HEK293T (cell line): ENCODE measurements at regions not wholly inside any gene's neighbourhood (a gene's known extent, or its start where the extent isn't known, plus 50 kb on each side); places are given as distances from the start of the nearest gene placed in this dataset.

Experiments
- CTCF ChIA-PET: fragments of 350-600 bp; formaldehyde crosslinking; extraction: SDS; loops from one replicate; lab custom pipeline; 2021; ENCODE audit warnings: antibody characterized with exemption, inconsistent platforms; lab: Yijun Ruan, JAX
- POLR2A ChIA-PET: fragments of 350-600 bp; formaldehyde crosslinking; extraction: SDS; loops from one replicate; lab custom pipeline; 2020; ENCODE audit warnings: antibody characterized with exemption, inconsistent platforms; lab: Yijun Ruan, JAX
- DNase-seq: peaks from one replicate; pipeline ENCODE4 v3.0.0; 2012; ENCODE audit warnings: mixed read lengths; ENCODE audit errors: extremely low spot score
- ARNT ChIP-seq: fragments of 450-650 bp; IDR thresholded peaks from 2 replicates; pipeline ENCODE4 v1.6.1; 2017; ENCODE audit warnings: mild to moderate bottlenecking
- BHLHE40 ChIP-seq: fragments of 450-650 bp; IDR thresholded peaks from 2 replicates; pipeline ENCODE4 v1.6.1; 2016; ENCODE audit warnings: mild to moderate bottlenecking, moderate library complexity, borderline replicate concordance
- CTBP1 ChIP-seq: fragments of 450-650 bp; IDR thresholded peaks from 2 replicates; pipeline ENCODE4 v1.6.1; 2016; ENCODE audit warnings: borderline replicate concordance
- ELF4 ChIP-seq: fragments of 450-650 bp; IDR thresholded peaks from 2 replicates; pipeline ENCODE4 v1.6.1; 2017; ENCODE audit warnings: antibody characterized with exemption
- FOXA1 ChIP-seq: fragments of 450-650 bp; IDR thresholded peaks from 2 replicates; pipeline ENCODE4 v1.6.1; 2016; ENCODE audit warnings: mild to moderate bottlenecking
- FOXK2 ChIP-seq: fragments of 450-650 bp; IDR thresholded peaks from 2 replicates; pipeline ENCODE4 v1.6.1; 2016; ENCODE audit warnings: mild to moderate bottlenecking
- FOXM1 ChIP-seq: fragments of 450-650 bp; IDR thresholded peaks from 2 replicates; pipeline ENCODE4 v1.6.1; 2017; ENCODE audit warnings: mild to moderate bottlenecking, borderline replicate concordance
- HDGF ChIP-seq: fragments of 450-650 bp; IDR thresholded peaks from 2 replicates; pipeline ENCODE4 v1.6.1; 2017; ENCODE audit warnings: antibody characterized with exemption, borderline replicate concordance
- L3MBTL2 ChIP-seq: fragments of 450-650 bp; conservative IDR thresholded peaks from 2 replicates; pipeline ENCODE4 v1.6.1; 2016; ENCODE audit warnings: mild to moderate bottlenecking
- LEF1 ChIP-seq: fragments of 450-650 bp; IDR thresholded peaks from 2 replicates; pipeline ENCODE4 v1.6.1; 2017; ENCODE audit warnings: mild to moderate bottlenecking, borderline replicate concordance
- NFRKB ChIP-seq: fragments of 450-650 bp; IDR thresholded peaks from 2 replicates; pipeline ENCODE4 v1.6.1; 2016; ENCODE audit warnings: mild to moderate bottlenecking, moderate library complexity
- SP1 ChIP-seq: fragments of 450-650 bp; IDR thresholded peaks from 2 replicates; pipeline ENCODE4 v1.6.1; 2017
- SUZ12 ChIP-seq: fragments of 450-650 bp; IDR thresholded peaks from 2 replicates; pipeline ENCODE4 v1.6.1; 2016; ENCODE audit warnings: mild to moderate bottlenecking
- TARDBP ChIP-seq: fragments of 450-650 bp; IDR thresholded peaks from 2 replicates; pipeline ENCODE4 v1.6.1; 2016
- ZNF384 ChIP-seq: fragments of 450-650 bp; IDR thresholded peaks from 2 replicates; pipeline ENCODE4 v1.6.1; 2016
- TF ChIP-seq, protein P1 (sequence below): fragments of 450-650 bp; IDR thresholded peaks from 2 replicates; pipeline ENCODE4 v1.6.1; 2016

DNA sequence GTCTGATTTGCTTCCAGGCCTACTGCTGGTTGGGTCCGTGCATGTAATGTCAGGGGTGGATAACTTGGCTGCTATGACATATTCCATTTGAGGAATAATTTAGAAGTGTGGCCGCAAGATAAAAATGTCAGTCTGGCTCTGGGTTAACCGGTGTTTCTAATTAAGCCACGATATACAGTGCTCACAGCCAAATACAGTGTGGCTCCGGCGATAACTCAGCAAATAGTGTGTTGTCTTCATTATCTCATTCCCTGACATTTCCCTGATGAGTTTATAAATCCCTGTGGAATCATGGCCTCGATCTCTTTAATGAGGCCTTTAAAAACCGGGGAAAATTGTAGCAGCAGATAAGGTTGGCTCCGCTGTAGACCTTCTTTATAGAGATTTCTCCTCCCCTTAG is 1125.0 kb downstream of the TYW1 start:
- POLR2A ChIA-PET: no interaction called here

DNA sequence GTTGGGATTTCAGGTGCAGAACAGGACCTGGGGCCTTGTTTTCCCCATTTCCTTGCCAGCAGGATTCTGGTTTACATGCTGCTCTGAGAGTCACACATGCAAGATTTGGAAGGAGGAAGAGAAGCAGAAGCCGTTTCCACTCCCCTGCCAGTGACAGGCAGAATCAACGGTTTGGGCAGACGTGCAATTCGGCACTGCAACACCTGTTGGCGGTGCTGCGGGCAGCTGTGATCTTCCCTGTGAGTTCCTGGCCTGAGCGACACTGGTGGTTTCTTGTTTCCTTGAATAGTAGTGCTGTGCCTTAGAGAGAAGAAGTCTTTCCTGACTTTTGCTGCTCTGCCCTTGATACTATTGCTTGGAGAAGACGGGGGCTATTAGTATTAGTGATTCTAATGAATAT is 1126.2 kb downstream of the TYW1 start:
- ChIA-PET POLR2A (no interaction called here), CTCF (no interaction called here)
- DNase-seq: no peak
- TF ChIP-seq FOXM1 (no peak), ELF4 (no peak)

More for the DNA sequence above, 1125.0 kb downstream of the TYW1 start:
- TF ChIP-seq L3MBTL2 (no peak), LEF1 (no peak), FOXA1 (no peak), SP1 (no peak), ARNT (no peak), BHLHE40 (no peak), SUZ12 (no peak), FOXM1 (no peak), ZNF384 (no peak)
- DNase-seq: no peak
- CTCF ChIA-PET: no interaction called here

GRCh38 chr7:68125168-68125567 is 1128.5 kb downstream of the TYW1 start:
- ChIA-PET CTCF (interaction anchor here (0.5 to 0.6 kb wide), 2 partner anchors 9 to 407 kb away, joined by 3 read pairs; no protein-coding TSS in a partner anchor), POLR2A (no interaction called here)
- no peak for DNase-seq
- no peak for TF ChIP-seq ELF4
- TF ChIP-seq FOXA1: no peak
- TF ChIP-seq ZNF384: no peak
- TF ChIP-seq SUZ12: no peak
- TF ChIP-seq HDGF: no peak
- TF ChIP-seq TARDBP: no peak
- no peak for TF ChIP-seq NFRKB
- no peak for TF ChIP-seq L3MBTL2
- TF ChIP-seq, protein P1, sequence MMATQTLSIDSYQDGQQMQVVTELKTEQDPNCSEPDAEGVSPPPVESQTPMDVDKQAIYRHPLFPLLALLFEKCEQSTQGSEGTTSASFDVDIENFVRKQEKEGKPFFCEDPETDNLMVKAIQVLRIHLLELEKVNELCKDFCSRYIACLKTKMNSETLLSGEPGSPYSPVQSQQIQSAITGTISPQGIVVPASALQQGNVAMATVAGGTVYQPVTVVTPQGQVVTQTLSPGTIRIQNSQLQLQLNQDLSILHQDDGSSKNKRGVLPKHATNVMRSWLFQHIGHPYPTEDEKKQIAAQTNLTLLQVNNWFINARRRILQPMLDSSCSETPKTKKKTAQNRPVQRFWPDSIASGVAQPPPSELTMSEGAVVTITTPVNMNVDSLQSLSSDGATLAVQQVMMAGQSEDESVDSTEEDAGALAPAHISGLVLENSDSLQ: no peak
- TF ChIP-seq FOXM1: no peak
- TF ChIP-seq BHLHE40: no peak
- TF ChIP-seq FOXK2: no peak
- TF ChIP-seq SP1: no peak
- no peak for TF ChIP-seq LEF1

GRCh38 chr7:68133045-68133444 is 1136.4 kb downstream of the TYW1 start:
- ChIA-PET CTCF (no interaction called here), POLR2A (no interaction called here)
- no peak for DNase-seq
- no peak for TF ChIP-seq FOXM1
- no peak for TF ChIP-seq SUZ12
- no peak for TF ChIP-seq SP1
- no peak for TF ChIP-seq FOXA1
- no peak for TF ChIP-seq BHLHE40
- no peak for TF ChIP-seq NFRKB
- TF ChIP-seq, protein P1: no peak
- TF ChIP-seq HDGF: no peak
- no peak for TF ChIP-seq FOXK2
- no peak for TF ChIP-seq CTBP1
- TF ChIP-seq ARNT: no peak
- TF ChIP-seq TARDBP: no peak
- TF ChIP-seq LEF1: no peak
- no peak for TF ChIP-seq ZNF384
- no peak for TF ChIP-seq ELF4
- no peak for TF ChIP-seq L3MBTL2

DNA sequence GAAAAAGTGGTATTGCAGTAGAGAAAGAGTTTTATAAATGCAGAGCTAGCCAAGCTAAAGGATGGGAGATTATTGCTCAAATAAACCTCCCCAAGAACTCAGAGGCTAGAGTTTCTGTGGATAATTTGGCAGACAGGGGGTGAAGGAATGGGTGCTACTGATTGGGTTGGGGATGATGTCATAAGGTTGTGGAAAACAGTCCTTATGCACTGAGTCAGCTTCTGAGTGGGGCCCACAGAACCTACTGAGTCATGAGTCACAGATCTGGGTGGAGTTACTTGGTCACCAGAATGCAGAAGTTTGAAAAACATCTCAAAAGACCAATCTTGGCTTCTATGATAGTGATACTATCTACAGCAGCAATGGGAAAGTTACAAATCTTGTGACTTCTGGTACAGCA is 1146.7 kb downstream of the TYW1 start:
- ChIA-PET CTCF (no interaction called here), POLR2A (no interaction called here)
- no peak for DNase-seq
- no peak for TF ChIP-seq TARDBP
- TF ChIP-seq, protein P1: no peak
- no peak for TF ChIP-seq FOXA1
- no peak for TF ChIP-seq L3MBTL2
- TF ChIP-seq BHLHE40: no peak
- TF ChIP-seq FOXK2: no peak
- TF ChIP-seq ELF4: no peak
- TF ChIP-seq CTBP1: no peak
- TF ChIP-seq SUZ12: no peak
- TF ChIP-seq ZNF384: no peak
- no peak for TF ChIP-seq HDGF
- TF ChIP-seq NFRKB: no peak
- TF ChIP-seq FOXM1: no peak
- no peak for TF ChIP-seq LEF1
- no peak for TF ChIP-seq ARNT
- TF ChIP-seq SP1: no peak

GRCh38 chr7:68146983-68147382 is 1150.3 kb downstream of the TYW1 start:
- DNase-seq: no peak
- ChIA-PET POLR2A (no interaction called here), CTCF (interaction anchor here (0.8 kb wide), 1 partner anchor 30 kb away, joined by 3 read pairs; no protein-coding TSS in a partner anchor)
- TF ChIP-seq SP1 (no peak), L3MBTL2 (no peak), HDGF (no peak), LEF1 (no peak), NFRKB (no peak), ELF4 (no peak), FOXA1 (no peak), ZNF384 (no peak), ARNT (no peak), TARDBP (no peak), SUZ12 (no peak), CTBP1 (no peak)
- TF ChIP-seq, protein P1: no peak
